ENCODE measurements at regions not wholly inside any gene's neighbourhood (a gene's known extent, or its start where the extent isn't known, plus 50 kb on each side); places are given as distances from the start of the nearest gene placed in this dataset.

DNA sequence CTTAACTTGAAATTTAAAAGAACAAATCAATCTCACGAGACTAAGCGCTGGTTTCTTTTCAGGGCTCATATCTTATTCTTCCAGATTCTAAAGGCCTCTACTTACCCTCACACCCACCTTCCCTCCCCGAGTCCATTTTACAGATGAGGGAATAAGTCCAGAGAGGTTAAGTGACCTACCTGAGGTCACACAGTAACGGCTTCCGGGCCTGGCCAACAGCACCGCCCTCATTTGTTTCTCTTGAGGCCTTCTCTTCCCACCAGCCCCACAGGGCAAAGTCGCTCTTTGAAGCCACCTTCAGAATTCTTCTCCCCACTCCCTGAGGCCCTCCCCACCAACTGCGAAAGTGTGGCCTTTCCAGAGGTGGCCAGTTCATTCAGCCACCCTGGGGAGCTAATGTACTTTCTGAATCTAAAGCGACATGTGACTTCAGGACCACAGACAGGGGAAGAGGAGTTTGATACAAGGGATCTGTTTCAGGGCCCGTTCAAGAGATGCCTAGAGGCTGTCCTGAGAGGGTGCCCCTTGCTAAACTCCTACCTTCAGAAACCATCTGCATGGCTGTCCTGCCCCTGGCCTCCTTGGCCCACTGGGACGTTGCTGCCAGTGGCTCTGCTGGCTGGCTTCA lies 275.3 kb downstream of the HAUS1 start:
- no peak overlapping the region for H2AFZ ChIP-seq (ENCODE audit: low read depth, low read length, poor library complexity, severe bottlenecking)
- TF ChIP-seq EZH2 (IDR thresholded peaks at IDR 0.05) = no peak
- TF ChIP-seq POLR2AphosphoS5 (IDR thresholded peaks at IDR 0.05; ENCODE audit: low read depth, low read length) = no peak
- TF ChIP-seq TCF7L2 (IDR thresholded peaks at IDR 0.05; ENCODE audit: borderline replicate concordance, extremely low read depth, insufficient read depth, insufficient read length) = no peak
- TF ChIP-seq YY1 (IDR thresholded peaks at IDR 0.05; ENCODE audit: extremely low read depth, insufficient replicate concordance, low read depth, low read length) = no peak
- no peak for TF ChIP-seq JUND (IDR thresholded peaks at IDR 0.05)
- no peak for TF ChIP-seq ELF1 (IDR thresholded peaks at IDR 0.05; ENCODE audit: borderline replicate concordance, low read depth)
- TF ChIP-seq SP1 (IDR thresholded peaks at IDR 0.05; ENCODE audit: low read depth) = no peak
- TF ChIP-seq EGR1 (IDR thresholded peaks at IDR 0.05; ENCODE audit: low read depth) = no peak
- TF ChIP-seq, protein P1, sequence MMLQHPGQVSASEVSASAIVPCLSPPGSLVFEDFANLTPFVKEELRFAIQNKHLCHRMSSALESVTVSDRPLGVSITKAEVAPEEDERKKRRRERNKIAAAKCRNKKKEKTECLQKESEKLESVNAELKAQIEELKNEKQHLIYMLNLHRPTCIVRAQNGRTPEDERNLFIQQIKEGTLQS (IDR thresholded peaks at IDR 0.05) = no peak
- no peak for TF ChIP-seq CEBPB (IDR thresholded peaks at IDR 0.05; ENCODE audit: low read depth)
- TF ChIP-seq ZFX (IDR thresholded peaks at IDR 0.05) = no peak
- TF ChIP-seq, protein P2, sequence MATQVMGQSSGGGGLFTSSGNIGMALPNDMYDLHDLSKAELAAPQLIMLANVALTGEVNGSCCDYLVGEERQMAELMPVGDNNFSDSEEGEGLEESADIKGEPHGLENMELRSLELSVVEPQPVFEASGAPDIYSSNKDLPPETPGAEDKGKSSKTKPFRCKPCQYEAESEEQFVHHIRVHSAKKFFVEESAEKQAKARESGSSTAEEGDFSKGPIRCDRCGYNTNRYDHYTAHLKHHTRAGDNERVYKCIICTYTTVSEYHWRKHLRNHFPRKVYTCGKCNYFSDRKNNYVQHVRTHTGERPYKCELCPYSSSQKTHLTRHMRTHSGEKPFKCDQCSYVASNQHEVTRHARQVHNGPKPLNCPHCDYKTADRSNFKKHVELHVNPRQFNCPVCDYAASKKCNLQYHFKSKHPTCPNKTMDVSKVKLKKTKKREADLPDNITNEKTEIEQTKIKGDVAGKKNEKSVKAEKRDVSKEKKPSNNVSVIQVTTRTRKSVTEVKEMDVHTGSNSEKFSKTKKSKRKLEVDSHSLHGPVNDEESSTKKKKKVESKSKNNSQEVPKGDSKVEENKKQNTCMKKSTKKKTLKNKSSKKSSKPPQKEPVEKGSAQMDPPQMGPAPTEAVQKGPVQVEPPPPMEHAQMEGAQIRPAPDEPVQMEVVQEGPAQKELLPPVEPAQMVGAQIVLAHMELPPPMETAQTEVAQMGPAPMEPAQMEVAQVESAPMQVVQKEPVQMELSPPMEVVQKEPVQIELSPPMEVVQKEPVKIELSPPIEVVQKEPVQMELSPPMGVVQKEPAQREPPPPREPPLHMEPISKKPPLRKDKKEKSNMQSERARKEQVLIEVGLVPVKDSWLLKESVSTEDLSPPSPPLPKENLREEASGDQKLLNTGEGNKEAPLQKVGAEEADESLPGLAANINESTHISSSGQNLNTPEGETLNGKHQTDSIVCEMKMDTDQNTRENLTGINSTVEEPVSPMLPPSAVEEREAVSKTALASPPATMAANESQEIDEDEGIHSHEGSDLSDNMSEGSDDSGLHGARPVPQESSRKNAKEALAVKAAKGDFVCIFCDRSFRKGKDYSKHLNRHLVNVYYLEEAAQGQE (IDR thresholded peaks at IDR 0.05; ENCODE audit: low read depth) = no peak
- TF ChIP-seq CBX3 (IDR thresholded peaks at IDR 0.05; ENCODE audit: low read depth) = no peak
- TF ChIP-seq MAX (IDR thresholded peaks at IDR 0.05) = no peak
- TF ChIP-seq CTCF (IDR thresholded peaks at IDR 0.05 in 2 of 3, conservative IDR thresholded peaks at IDR 0.05 in 1 of 3; ENCODE audit: borderline replicate concordance in 1 of 3, insufficient read depth in 1 of 3, low read depth in 2 of 3, low read length in 2 of 3) = no peak
- no peak for TF ChIP-seq POLR2A (IDR thresholded peaks at IDR 0.05; ENCODE audit: borderline replicate concordance, extremely low read depth, insufficient read depth, insufficient read length)
- no TSS peak for BruUV-seq (replicated peaks)
- H3K9me3 ChIP-seq (ENCODE audit: control insufficient read depth in 1 of 2, insufficient read depth in 1 of 2, low read depth in 1 of 2, low read length in 2 of 2) = no peaks in the 10 kb centered on the region
- H4K20me1 ChIP-seq (ENCODE audit: insufficient read depth) = no peaks in the 10 kb centered on the region
- no peak overlapping the region for H3K27ac ChIP-seq (ENCODE audit: low read depth, low read length)
- no peak for DNase-seq (ENCODE audit: low read depth, low spot score)
- H3K9me2 ChIP-seq (ENCODE audit: insufficient read depth) = no peaks in the 10 kb centered on the region
- no peaks in the 10 kb centered on the region for H3K79me2 ChIP-seq (ENCODE audit: insufficient read depth, low read length)
- CTCF ChIA-PET = no interaction called here
- POLR2A ChIA-PET = no interaction called here
- H3K4me2 ChIP-seq (ENCODE audit: low read length) = no peak overlapping the region
- H3K4me1 ChIP-seq (ENCODE audit: control insufficient read depth in 1 of 2, insufficient read depth in 2 of 2, low read length in 2 of 2) = no peaks in the 10 kb centered on the region
- no peak for ATAC-seq
- H3K9ac ChIP-seq (ENCODE audit: low read length) = no peak overlapping the region
- RAD21 ChIA-PET (ENCODE audit: low non-redundant PET in 1 of 2, low total read pairs in 2 of 2, uncharacterized antibody in 2 of 2, unreplicated experiment in 2 of 2) = no interaction called here
- H3K4me3 ChIP-seq (replicated peaks in 1 of 2; ENCODE audit: low read depth in 1 of 2, low read length in 2 of 2) = no peak overlapping the region
- intact Hi-C loops (cut with micrococcal nuclease) = no loop called here
- no peaks in the 10 kb centered on the region for H3K27me3 ChIP-seq (ENCODE audit: insufficient read depth, low read length)
- H3K36me3 ChIP-seq (ENCODE audit: control insufficient read depth in 1 of 2, insufficient read depth in 2 of 2, low read length in 2 of 2) = no peaks in the 10 kb centered on the region

Measured in HCT116 (cell line).